PFSK-1 (cell line): ENCODE measurements at regions not wholly inside any gene's neighbourhood (a gene's known extent, or its start where the extent isn't known, plus 50 kb on each side); places are given as distances from the start of the nearest gene placed in this dataset.
A peak's percentile ranks its signal among the peaks of the same experiment; 100 is the strongest.

Experiments used
- FOXP2 ChIP-seq: optimal IDR thresholded peaks from 2 replicates; pipeline ENCODE3; 2011; ENCODE audit warnings: borderline replicate concordance, control low read depth, inconsistent platforms; ENCODE audit not compliant: insufficient read depth; ENCODE audit errors: extremely low read length, extremely low read depth
- POLR2AphosphoS5 ChIP-seq: IDR thresholded peaks from 2 replicates; pipeline ENCODE4 v1.6.1; 2012; ENCODE audit warnings: low read depth, mild to moderate bottlenecking, control low read depth, low read length, moderate library complexity
- REST ChIP-seq, 2 experiments: IDR thresholded peaks; 2 replicates each; pipeline versions ENCODE4 v1.6.1 to v1.8.0; 2011 to 2012; ENCODE audit warnings: low read depth in 2 of 2, low read length in 2 of 2, control low read depth in 1 of 2, inconsistent platforms in 1 of 2, mild to moderate bottlenecking in 1 of 2, moderate library complexity in 1 of 2; ENCODE audit not compliant: insufficient read depth in 1 of 2
- SIN3A ChIP-seq: IDR thresholded peaks from 2 replicates; pipeline ENCODE4 v1.6.1; 2012; ENCODE audit warnings: mild to moderate bottlenecking, low read length, moderate library complexity, borderline replicate concordance; ENCODE audit not compliant: insufficient read depth
- TAF1 ChIP-seq: IDR thresholded peaks from 2 replicates; pipeline ENCODE4 v1.6.1; 2012; ENCODE audit warnings: low read length, control low read depth, borderline replicate concordance; ENCODE audit not compliant: insufficient read depth

- TF ChIP-seq FOXP2, result no peak
- no peak for TF ChIP-seq POLR2AphosphoS5
- TF ChIP-seq TAF1, result no peak
- no peak for TF ChIP-seq REST (IDR thresholded peaks at IDR 0.05; ENCODE audit: insufficient read depth in 1 of 2, low read depth in 2 of 2, low read length in 2 of 2)
- TF ChIP-seq SIN3A, result no peak
Observed at GRCh38 chr15:63434576-63435186, 53.0 kb upstream of the CA12 start.

GRCh38 chr15:63435204-63435820, 53.7 kb upstream of the CA12 start:
- no peak for TF ChIP-seq POLR2AphosphoS5
- TF ChIP-seq TAF1, result no peak
- no peak for TF ChIP-seq REST (IDR thresholded peaks at IDR 0.05; ENCODE audit: insufficient read depth in 1 of 2, low read depth in 2 of 2, low read length in 2 of 2)
- TF ChIP-seq FOXP2, result no peak

- TF ChIP-seq POLR2AphosphoS5, result no peak
- TF ChIP-seq SIN3A, result no peak
- no peak for TF ChIP-seq TAF1
- TF ChIP-seq REST (IDR thresholded peaks at IDR 0.05; ENCODE audit: insufficient read depth in 1 of 2, low read depth in 2 of 2, low read length in 2 of 2), result no peak
- TF ChIP-seq FOXP2, result no peak
Observed at GRCh38 chr15:63436341-63436740, 54.7 kb upstream of the CA12 start.

- TF ChIP-seq REST (IDR thresholded peaks at IDR 0.05; ENCODE audit: insufficient read depth in 1 of 2, low read depth in 2 of 2, low read length in 2 of 2) (no peak), POLR2AphosphoS5 (peak; percentile 32; the same call in 1 of the 2 replicates), TAF1 (peak; percentile 70; the same call in 1 of the 2 replicates), FOXP2 (peak; percentile 47), SIN3A (peak; percentile 73; the same call in 1 of the 2 replicates)
Observed at GRCh38 chr15:63436872-63437375, 55.3 kb upstream of the CA12 start.
